ENCODE measurements at regions not wholly inside any gene's neighbourhood (a gene's known extent, or its start where the extent isn't known, plus 50 kb on each side); places are given as distances from the start of the nearest gene placed in this dataset.

DNA sequence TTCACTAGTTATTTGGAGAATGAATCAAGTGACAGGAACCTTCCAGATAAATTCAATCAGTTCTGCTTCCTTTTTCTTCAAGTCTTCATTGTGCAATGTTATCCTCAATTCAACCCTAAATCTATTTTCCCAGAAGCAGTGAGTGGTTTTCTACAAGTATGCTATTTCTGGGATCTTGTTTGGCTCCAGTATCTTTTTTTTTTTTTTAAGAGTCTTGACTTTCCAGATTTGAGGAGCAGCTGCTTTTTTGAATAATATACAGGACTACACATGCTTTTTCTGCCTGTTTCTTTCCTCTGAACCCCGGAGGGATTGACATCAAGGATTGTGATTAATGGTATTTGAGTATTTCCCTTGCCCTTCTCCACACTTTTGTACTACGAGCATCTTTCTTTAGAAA is 339.2 kb upstream of the JAG1 start:
- Histone ChIP-seq H3K9ac (ENCODE audit: low read depth, low read length) (no peak overlapping the region), H3K4me1 (ENCODE audit: control insufficient read depth, insufficient read depth, low read length) (no peaks in the 10 kb centered on the region; the same call in 1 of the 2 replicates), H3K27ac (ENCODE audit: insufficient read depth, low read length) (no peak overlapping the region), H3K18ac (ENCODE audit: low read depth, low read length) (peak overlapping the region; percentile 70; the same call in 1 of the 2 replicates), H4K5ac (ENCODE audit: low read depth, low read length) (no peak overlapping the region), H2BK15ac (ENCODE audit: low read depth, low read length) (no peak overlapping the region), H4K8ac (ENCODE audit: low read depth in 2 of 2, low read length in 2 of 2) (no peak overlapping the region), H3K4me2 (ENCODE audit: low read depth, low read length) (no peak overlapping the region), H2AFZ (replicated peaks; ENCODE audit: low read length, poor library complexity) (no peak overlapping the region), H3K56ac (ENCODE audit: extremely low read depth, insufficient read depth, low read length) (no peak overlapping the region), H3K27me3 (ENCODE audit: control insufficient read depth, insufficient read depth, low read length) (no peaks in the 10 kb centered on the region; the same call in 1 of the 2 replicates), H4K91ac (ENCODE audit: insufficient read depth, low read depth, low read length) (no peak overlapping the region), H3K9me3 (ENCODE audit: control insufficient read depth, insufficient read depth, low read length) (no peaks in the 10 kb centered on the region), H3K23ac (ENCODE audit: low read depth, low read length) (no peak overlapping the region), H2BK120ac (ENCODE audit: low read depth, low read length) (no peak overlapping the region), H2AK5ac (ENCODE audit: low read depth, low read length) (no peak overlapping the region), H3K9me1 (ENCODE audit: insufficient read depth, low read length) (no peaks in the 10 kb centered on the region), H2BK20ac (ENCODE audit: low read depth, low read length) (no peak overlapping the region), H3K4ac (ENCODE audit: low read depth, low read length) (no peak overlapping the region), H3K79me1 (ENCODE audit: low read depth in 1 of 2, low read length in 2 of 2) (no peaks in the 10 kb centered on the region), H3K14ac (replicated peaks; ENCODE audit: low read depth, low read length) (no peak overlapping the region), H3K36me3 (ENCODE audit: control insufficient read depth, insufficient read depth, low read length) (no peaks in the 10 kb centered on the region), H3K4me3 (ENCODE audit: insufficient read depth, low read depth, low read length) (no peak overlapping the region), H4K20me1 (ENCODE audit: insufficient read depth, low read length) (no peaks in the 10 kb centered on the region), H2BK5ac (ENCODE audit: low read depth, low read length, poor library complexity, severe bottlenecking) (no peak overlapping the region), H2AK9ac (replicated peaks; ENCODE audit: low read depth, low read length, poor library complexity) (no peak overlapping the region)
- ATAC-seq (ENCODE audit: low read depth) (no peak), DNase-seq (peak; percentile 50)
- ChIA-PET POLR2A (ENCODE audit: unreplicated experiment) (no interaction called here), CTCF (no interaction called here)
- intact Hi-C loops (cut with micrococcal nuclease), result loop anchor here (5.0 kb wide), 1 partner anchor 341 kb away; the partner anchor contains the start of gene JAG1
- no TSS peak for BruUV-seq (replicated peaks)
- no peak for TF ChIP-seq CHD1 (IDR thresholded peaks at IDR 0.05; ENCODE audit: low read depth, low read length)
- TF ChIP-seq CEBPB (IDR thresholded peaks at IDR 0.05; ENCODE audit: low read depth, low read length), result peak; percentile 34
- in situ Hi-C loops (cut with MboI; ENCODE audit: low sequenced_read_pairs), result no loop called here
- dilution Hi-C loops (cut with HindIII; ENCODE audit: low sequenced_read_pairs, unreplicated experiment), result no loop called here
- WGBS, 2 experiments (ENCODE audit: extremely low coverage in 2 of 2, insufficient read length in 1 of 2), result no CpG with 5 or more reads among the region's 2 CpGs
